ENCODE measurements at regions not wholly inside any gene's neighbourhood (a gene's known extent, or its start where the extent isn't known, plus 50 kb on each side); places are given as distances from the start of the nearest gene placed in this dataset.

GRCh38 chr6:71577766-71578165 is 289.2 kb downstream of the OGFRL1 start (continued):
- TF ChIP-seq MEIS1 (CRISPR knock-in tag; IDR thresholded peaks at IDR 0.05; ENCODE audit: borderline replicate concordance) (no peak), ZBTB17 (tag by site-specific recombination; IDR thresholded peaks at IDR 0.05) (no peak), REPIN1 (tag by site-specific recombination; IDR thresholded peaks at IDR 0.05; ENCODE audit: low read depth) (no peak), ZXDB (tag by site-specific recombination; IDR thresholded peaks at IDR 0.05) (no peak), ZNF266 (tag by site-specific recombination; IDR thresholded peaks at IDR 0.05; ENCODE audit: low read depth) (no peak)

DNA sequence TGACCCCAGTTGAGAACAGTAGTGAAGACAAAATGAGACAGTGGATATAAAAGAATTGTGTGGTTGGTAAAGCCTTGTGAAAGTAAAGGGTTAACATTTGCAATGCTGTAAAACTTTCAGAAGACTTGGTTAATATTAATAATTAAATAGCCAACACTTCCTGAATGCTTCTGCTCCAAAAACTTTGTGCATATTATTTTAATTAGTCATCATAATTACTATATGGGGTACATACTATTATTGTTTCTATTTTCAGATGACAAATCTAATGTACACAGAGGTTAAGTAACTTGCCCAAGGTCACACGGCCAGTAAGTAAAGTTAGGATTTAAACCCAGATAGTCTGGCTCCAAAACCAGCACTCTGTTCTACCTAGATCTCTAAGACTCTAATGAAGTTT is 291.3 kb downstream of the OGFRL1 start:
- H3K27ac ChIP-seq (ENCODE audit: extremely low read depth, low read depth, low read length), result no peak overlapping the region
- H3K4me3 ChIP-seq (ENCODE audit: low read depth, low read length), result no peak overlapping the region
- no peaks in the 10 kb centered on the region for H3K4me1 ChIP-seq (ENCODE audit: control insufficient read depth, insufficient read depth, low read length)
- no peaks in the 10 kb centered on the region for H3K9me3 ChIP-seq (ENCODE audit: control insufficient read depth, insufficient read depth, low read depth, low read length)
- H3K36me3 ChIP-seq (ENCODE audit: control insufficient read depth in 2 of 2, insufficient read depth in 1 of 2, low read length in 2 of 2), result no peaks in the 10 kb centered on the region
- no peak for TF ChIP-seq HOXA7 (CRISPR knock-in tag; IDR thresholded peaks at IDR 0.05; ENCODE audit: borderline replicate concordance)
- TF ChIP-seq ZBTB7A (tag by site-specific recombination; IDR thresholded peaks at IDR 0.05; ENCODE audit: low read depth), result no peak
- no peak for TF ChIP-seq ZNF146 (tag by site-specific recombination; IDR thresholded peaks at IDR 0.05)
- no peak for TF ChIP-seq ZNF140 (tag by site-specific recombination; IDR thresholded peaks at IDR 0.05)
- TF ChIP-seq ZBTB1 (tag by site-specific recombination; IDR thresholded peaks at IDR 0.05), result no peak
- CTCF ChIA-PET, result no interaction called here
- POLR2A ChIA-PET, result no interaction called here

- no peaks in the 10 kb centered on the region for H3K4me1 ChIP-seq (ENCODE audit: control insufficient read depth, insufficient read depth, low read length)
- ChIA-PET CTCF (interaction anchor here (0.6 kb wide), 1 partner anchor 414 kb away, joined by 3 read pairs; no protein-coding TSS in a partner anchor), POLR2A (no interaction called here)
- TF ChIP-seq ZNF324 (tag by site-specific recombination; IDR thresholded peaks at IDR 0.05) (no peak), REPIN1 (tag by site-specific recombination; IDR thresholded peaks at IDR 0.05; ENCODE audit: low read depth) (no peak), ZNF658 (tag by site-specific recombination; IDR thresholded peaks at IDR 0.05) (no peak), INSM2 (tag by site-specific recombination; IDR thresholded peaks at IDR 0.05) (no peak), ELK4 (IDR thresholded peaks at IDR 0.05; ENCODE audit: borderline replicate concordance, low read depth, low read length) (no peak)
- TF ChIP-seq, protein P1, sequence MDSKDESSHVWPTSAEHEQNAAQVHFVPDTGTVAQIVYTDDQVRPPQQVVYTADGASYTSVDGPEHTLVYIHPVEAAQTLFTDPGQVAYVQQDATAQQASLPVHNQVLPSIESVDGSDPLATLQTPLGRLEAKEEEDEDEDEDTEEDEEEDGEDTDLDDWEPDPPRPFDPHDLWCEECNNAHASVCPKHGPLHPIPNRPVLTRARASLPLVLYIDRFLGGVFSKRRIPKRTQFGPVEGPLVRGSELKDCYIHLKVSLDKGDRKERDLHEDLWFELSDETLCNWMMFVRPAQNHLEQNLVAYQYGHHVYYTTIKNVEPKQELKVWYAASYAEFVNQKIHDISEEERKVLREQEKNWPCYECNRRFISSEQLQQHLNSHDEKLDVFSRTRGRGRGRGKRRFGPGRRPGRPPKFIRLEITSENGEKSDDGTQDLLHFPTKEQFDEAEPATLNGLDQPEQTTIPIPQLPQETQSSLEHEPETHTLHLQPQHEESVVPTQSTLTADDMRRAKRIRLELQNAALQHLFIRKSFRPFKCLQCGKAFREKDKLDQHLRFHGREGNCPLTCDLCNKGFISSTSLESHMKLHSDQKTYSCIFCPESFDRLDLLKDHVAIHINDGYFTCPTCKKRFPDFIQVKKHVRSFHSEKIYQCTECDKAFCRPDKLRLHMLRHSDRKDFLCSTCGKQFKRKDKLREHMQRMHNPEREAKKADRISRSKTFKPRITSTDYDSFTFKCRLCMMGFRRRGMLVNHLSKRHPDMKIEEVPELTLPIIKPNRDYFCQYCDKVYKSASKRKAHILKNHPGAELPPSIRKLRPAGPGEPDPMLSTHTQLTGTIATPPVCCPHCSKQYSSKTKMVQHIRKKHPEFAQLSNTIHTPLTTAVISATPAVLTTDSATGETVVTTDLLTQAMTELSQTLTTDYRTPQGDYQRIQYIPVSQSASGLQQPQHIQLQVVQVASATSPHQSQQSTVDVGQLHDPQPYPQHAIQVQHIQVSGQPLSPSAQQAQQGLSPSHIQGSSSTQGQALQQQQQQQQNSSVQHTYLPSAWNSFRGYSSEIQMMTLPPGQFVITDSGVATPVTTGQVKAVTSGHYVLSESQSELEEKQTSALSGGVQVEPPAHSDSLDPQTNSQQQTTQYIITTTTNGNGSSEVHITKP (tag by site-specific recombination; IDR thresholded peaks at IDR 0.05), result no peak
- no peak overlapping the region for H3K4me3 ChIP-seq (ENCODE audit: low read depth, low read length)
- H3K36me3 ChIP-seq (ENCODE audit: control insufficient read depth in 2 of 2, insufficient read depth in 1 of 2, low read length in 2 of 2), result no peaks in the 10 kb centered on the region
- H3K9me3 ChIP-seq (ENCODE audit: control insufficient read depth, insufficient read depth, low read depth, low read length), result no peaks in the 10 kb centered on the region
- H3K27ac ChIP-seq (ENCODE audit: extremely low read depth, low read depth, low read length), result no peak overlapping the region
Observed at GRCh38 chr6:71582820-71583219, 294.2 kb downstream of the OGFRL1 start.
